ENCODE measurements at regions not wholly inside any gene's neighbourhood (a gene's known extent, or its start where the extent isn't known, plus 50 kb on each side); places are given as distances from the start of the nearest gene placed in this dataset.

GRCh38 chr2:13533524-13533922 is 816.8 kb downstream of the TRIB2 start:
- no peak for DNase-seq (ENCODE audit: low spot score)

GRCh38 chr2:13536941-13537340 is 820.2 kb downstream of the TRIB2 start:
- no peak for DNase-seq (ENCODE audit: low spot score)

- DNase-seq (ENCODE audit: low spot score), result no peak
Measured at GRCh38 chr2:13537771-13538349, 821.1 kb downstream of the TRIB2 start.

- no peak for DNase-seq (ENCODE audit: low spot score)
Measured at GRCh38 chr2:13539296-13539695, 822.6 kb downstream of the TRIB2 start.

- no peak for DNase-seq (ENCODE audit: low spot score)
Measured at GRCh38 chr2:13542061-13542460, 825.3 kb downstream of the TRIB2 start.

GRCh38 chr2:13542642-13543041 is 825.9 kb downstream of the TRIB2 start:
- DNase-seq (ENCODE audit: low spot score), result no peak

GRCh38 chr2:13543550-13543949 is 826.8 kb downstream of the TRIB2 start:
- DNase-seq (ENCODE audit: low spot score), result no peak

- no peak for DNase-seq (ENCODE audit: low spot score)
Measured at GRCh38 chr2:13545320-13545719, 828.6 kb downstream of the TRIB2 start.

- DNase-seq (ENCODE audit: low spot score), result no peak
Measured at GRCh38 chr2:13546131-13546530, 829.4 kb downstream of the TRIB2 start.

- DNase-seq (ENCODE audit: low spot score), result no peak
Measured at GRCh38 chr2:13550285-13551231, 833.8 kb downstream of the TRIB2 start.

- DNase-seq (ENCODE audit: low spot score), result no peak
Measured at GRCh38 chr2:13558368-13558767, 841.6 kb downstream of the TRIB2 start.

- no peak for DNase-seq (ENCODE audit: low spot score)
Measured at GRCh38 chr2:13560322-13560721, 843.6 kb downstream of the TRIB2 start.

GRCh38 chr2:13572466-13572865 is 855.7 kb downstream of the TRIB2 start:
- DNase-seq (ENCODE audit: low spot score), result no peak

- DNase-seq (ENCODE audit: low spot score), result no peak
Measured at GRCh38 chr2:13574831-13575230, 858.1 kb downstream of the TRIB2 start.

GRCh38 chr2:13576406-13577036 is 859.8 kb downstream of the TRIB2 start:
- DNase-seq (ENCODE audit: low spot score), result no peak

GRCh38 chr2:13578547-13578946 is 861.8 kb downstream of the TRIB2 start:
- DNase-seq (ENCODE audit: low spot score), result no peak

- DNase-seq (ENCODE audit: low spot score), result no peak
Measured at GRCh38 chr2:13581471-13581870, 864.7 kb downstream of the TRIB2 start.

- no peak for DNase-seq (ENCODE audit: low spot score)
Measured at GRCh38 chr2:13583609-13584008, 866.9 kb downstream of the TRIB2 start.

GRCh38 chr2:13584020-13584419 is 867.3 kb downstream of the TRIB2 start:
- no peak for DNase-seq (ENCODE audit: low spot score)

- no peak for DNase-seq (ENCODE audit: low spot score)
Measured at GRCh38 chr2:13585732-13586131, 869.0 kb downstream of the TRIB2 start.

- DNase-seq (ENCODE audit: low spot score), result no peak
Measured at GRCh38 chr2:13596233-13596632, 879.5 kb downstream of the TRIB2 start.

GRCh38 chr2:13597176-13597575 is 880.4 kb downstream of the TRIB2 start:
- DNase-seq (ENCODE audit: low spot score), result no peak

GRCh38 chr2:13601506-13601905 is 884.8 kb downstream of the TRIB2 start:
- no peak for DNase-seq (ENCODE audit: low spot score)

Measured in GM03348 (cell line).